ENCODE measurements at regions not wholly inside any gene's neighbourhood (a gene's known extent, or its start where the extent isn't known, plus 50 kb on each side); places are given as distances from the start of the nearest gene placed in this dataset. TPM values are rescaled to one million over a fixed set of nuclear protein-coding genes. Genes with fewer than 3 reads are reported as not detected.

Small RNA genes in the stretch of these regions (small RNA-seq; reads per million reads assigned to genes)
- gene AL109941.1 (ENCODE audit: low read depth), result not detected

Measured in mesenchymal stem cell (in vitro differentiated cells and primary cell).